Thymus (tissue), 11 donors: ENCODE measurements at regions not wholly inside any gene's neighbourhood (a gene's known extent, or its start where the extent isn't known, plus 50 kb on each side); places are given as distances from the start of the nearest gene placed in this dataset.

Experiments used
- DNase-seq, 9 donors: peaks; one replicate each; pipeline ENCODE4 v3.0.0-alpha.2; 2013; ENCODE audit warnings: low spot score in 9 of 9, low read depth in 6 of 9, missing footprints in 1 of 9
- H3K27ac ChIP-seq, 2 donors: one replicate each; pipeline ENCODE4 v1.5.1; 2013; ENCODE audit warnings: control low read depth in 1 of 2, low read depth in 1 of 2, low read length in 1 of 2, mild to moderate bottlenecking in 1 of 2, moderate library complexity in 1 of 2
- H3K27me3 ChIP-seq, 2 donors: one replicate each; pipeline ENCODE4 v1.5.1; 2013; ENCODE audit warnings: low read length in 1 of 2; ENCODE audit not compliant: control insufficient read depth in 2 of 2, insufficient read depth in 1 of 2
- H3K36me3 ChIP-seq, 2 donors: one replicate each; pipeline ENCODE4 v1.5.1; 2013; ENCODE audit warnings: low read length in 1 of 2, mild to moderate bottlenecking in 1 of 2, moderate library complexity in 1 of 2; ENCODE audit not compliant: control insufficient read depth in 2 of 2, insufficient read depth in 2 of 2
- H3K4me1 ChIP-seq, 2 donors: one replicate each; pipeline ENCODE4 v1.5.1; 2013; ENCODE audit warnings: low read length in 2 of 2; ENCODE audit not compliant: control insufficient read depth in 2 of 2, insufficient read depth in 2 of 2
- H3K4me3 ChIP-seq, 2 donors: one replicate each; pipeline ENCODE4 v1.5.1; 2013; ENCODE audit warnings: low read length in 2 of 2, control low read depth in 1 of 2, mild to moderate bottlenecking in 1 of 2
- H3K9me3 ChIP-seq, 2 donors: one replicate each; pipeline ENCODE4 v1.5.1; 2013; ENCODE audit warnings: low read length in 1 of 2, mild to moderate bottlenecking in 1 of 2; ENCODE audit not compliant: control insufficient read depth in 2 of 2, insufficient read depth in 1 of 2
- WGBS: extraction: QIAGEN DNeasy Blood & Tissue Kit; methylation state at CpG from one replicate; pipeline ENCODE4 v1.1.7; 2013; 5-methylcytosine and 5-hydroxymethylcytosine counted together
- donor health status: healthy.

DNA sequence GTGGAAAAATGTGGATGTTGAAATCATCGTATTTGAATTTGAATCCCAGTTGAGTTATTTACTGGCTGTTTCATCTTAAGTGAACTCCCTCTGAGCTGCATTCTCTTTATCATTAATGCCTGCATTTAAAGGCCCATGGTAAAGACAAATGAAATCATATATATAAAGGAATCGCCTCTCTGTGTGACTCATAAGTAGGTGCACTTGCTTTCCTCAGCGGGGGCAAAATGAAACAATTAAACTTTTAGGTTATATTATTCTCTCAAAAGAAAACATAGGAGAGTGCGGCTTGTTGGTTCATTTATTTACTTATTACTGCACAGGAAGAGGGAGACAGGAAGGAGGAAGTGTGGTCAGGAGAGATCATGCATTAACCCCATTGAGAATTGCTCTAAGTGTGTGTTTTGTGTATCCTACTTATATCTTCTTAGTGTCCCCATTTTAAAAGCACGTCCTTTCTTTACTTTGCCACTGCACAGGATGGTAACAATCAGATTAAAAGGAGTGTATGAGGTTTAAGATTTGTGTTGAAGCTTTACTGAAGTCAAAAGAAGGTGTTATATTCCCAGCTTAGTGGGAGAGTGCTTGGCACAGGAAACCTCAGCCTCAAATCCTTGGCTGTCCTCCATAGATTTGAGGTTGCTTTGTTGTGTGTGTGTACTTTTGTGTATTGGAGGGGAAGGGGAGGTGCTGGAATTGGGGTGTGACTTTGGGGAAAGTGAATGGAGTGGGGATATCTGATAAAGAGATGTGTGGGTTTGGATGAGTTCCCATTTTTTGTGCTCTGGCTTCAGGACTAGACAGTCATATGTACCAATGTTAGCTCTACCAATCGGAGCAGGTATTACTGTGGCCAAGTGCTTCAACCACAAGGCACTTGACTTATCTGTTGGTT is 595.8 kb upstream of the NR2F2 start:
- no peak overlapping the region for H3K4me3 ChIP-seq
- no peaks in the 10 kb centered on the region for H3K27me3 ChIP-seq
- no peaks in the 10 kb centered on the region for H3K36me3 ChIP-seq
- no peaks in the 10 kb centered on the region for H3K9me3 ChIP-seq
- H3K27ac ChIP-seq, result no peak overlapping the region
- no peak for DNase-seq
- H3K4me1 ChIP-seq, result no peaks in the 10 kb centered on the region
- WGBS, result 35% methylated on average over 6 of the region's 6 CpGs

DNA sequence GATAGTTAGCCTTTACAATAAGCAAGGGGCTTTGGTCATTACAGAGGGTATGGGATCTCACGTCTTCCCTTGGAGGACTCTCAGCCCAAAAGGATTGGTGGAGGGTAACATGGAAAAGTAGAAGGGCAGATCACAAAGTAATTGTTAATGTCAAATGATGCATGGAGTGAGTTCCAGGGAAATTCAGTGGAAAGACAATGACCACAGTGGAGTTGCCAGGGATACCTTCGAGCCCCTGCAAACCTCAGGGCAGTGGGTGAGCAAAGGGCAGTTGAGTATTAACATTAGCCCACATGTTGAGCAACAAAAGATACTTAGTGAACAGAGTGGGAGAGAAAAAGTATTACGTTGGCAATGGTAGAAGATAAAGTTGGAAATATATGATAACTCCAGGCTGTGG is 593.4 kb upstream of the NR2F2 start:
- no peak for DNase-seq
- H3K36me3 ChIP-seq, result no peaks in the 10 kb centered on the region
- H3K4me1 ChIP-seq, result no peaks in the 10 kb centered on the region
- no peak overlapping the region for H3K4me3 ChIP-seq
- 90% methylated on average over 3 of the region's 3 CpGs for WGBS
- H3K27me3 ChIP-seq, result no peaks in the 10 kb centered on the region
- no peaks in the 10 kb centered on the region for H3K9me3 ChIP-seq
- H3K27ac ChIP-seq, result no peak overlapping the region

DNA sequence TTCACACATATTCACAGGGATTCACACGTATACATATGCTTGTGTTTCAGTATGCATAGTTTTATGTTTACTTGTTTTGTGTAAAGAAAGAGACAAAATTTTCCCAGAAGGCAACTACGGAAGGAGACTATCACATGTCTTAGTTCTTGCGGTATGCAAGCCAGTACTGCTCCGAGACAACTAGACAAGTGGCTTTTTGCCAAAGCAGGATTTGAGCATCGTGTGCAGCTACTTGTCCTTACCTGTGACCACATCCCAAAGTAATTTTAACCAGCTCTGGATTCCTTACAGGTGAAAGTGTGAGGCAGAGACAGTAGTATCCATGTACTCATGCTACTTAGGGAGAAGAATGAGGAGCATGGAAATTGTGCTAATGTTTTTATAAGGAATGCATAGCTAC is 591.4 kb upstream of the NR2F2 start:
- H3K4me1 ChIP-seq, result no peaks in the 10 kb centered on the region
- no peaks in the 10 kb centered on the region for H3K9me3 ChIP-seq
- no peak overlapping the region for H3K27ac ChIP-seq
- H3K27me3 ChIP-seq, result no peaks in the 10 kb centered on the region
- no peak overlapping the region for H3K4me3 ChIP-seq
- WGBS, result 87% methylated on average over 5 of the region's 5 CpGs
- no peaks in the 10 kb centered on the region for H3K36me3 ChIP-seq
- peak in 1 of 9 donors; percentile 15 for DNase-seq

DNA sequence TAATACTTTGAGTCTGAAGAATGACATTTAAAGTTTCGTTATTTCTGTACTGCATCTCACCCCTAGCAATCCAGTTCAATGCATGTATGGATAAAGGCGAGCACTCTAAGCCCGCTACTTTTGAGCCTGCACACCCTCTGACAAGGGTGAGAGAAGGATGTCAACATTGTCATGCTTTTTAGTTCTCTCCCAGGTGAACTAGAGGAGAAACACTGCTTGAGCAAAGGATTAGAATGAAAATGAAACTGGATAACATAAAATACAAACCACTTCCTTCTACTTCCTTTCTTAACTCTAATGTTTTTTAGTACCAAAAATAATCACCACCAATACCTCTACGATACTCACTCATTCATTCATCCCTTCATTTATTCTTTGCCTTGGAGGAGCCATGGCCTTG is 588.7 kb upstream of the NR2F2 start:
- Histone ChIP-seq H3K36me3 (no peaks in the 10 kb centered on the region), H3K9me3 (no peaks in the 10 kb centered on the region), H3K27ac (no peak overlapping the region), H3K4me3 (no peak overlapping the region), H3K27me3 (no peaks in the 10 kb centered on the region), H3K4me1 (no peaks in the 10 kb centered on the region)
- no peak for DNase-seq
- 71% methylated on average over 4 of the region's 4 CpGs for WGBS

DNA sequence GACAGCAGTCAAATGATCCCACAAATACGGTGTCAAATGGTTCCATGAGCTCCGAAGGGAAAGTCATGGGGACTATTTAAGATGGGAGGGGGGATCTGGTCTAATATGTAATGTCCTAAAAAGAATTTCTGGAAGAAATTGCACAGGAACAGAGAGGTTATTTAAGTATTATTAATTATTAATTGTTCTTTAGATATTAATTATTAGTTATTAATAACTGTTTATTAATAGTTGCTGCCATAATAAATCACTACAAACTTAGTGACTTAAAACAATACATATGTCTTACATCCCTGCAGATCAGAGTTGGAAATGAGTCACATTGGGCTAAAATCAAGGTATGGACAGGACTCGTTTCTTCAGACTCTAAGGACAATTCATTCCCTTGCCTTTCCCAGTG is 588.2 kb upstream of the NR2F2 start:
- Histone ChIP-seq H3K9me3 (no peaks in the 10 kb centered on the region), H3K4me3 (no peak overlapping the region), H3K4me1 (no peaks in the 10 kb centered on the region), H3K36me3 (no peaks in the 10 kb centered on the region), H3K27ac (no peak overlapping the region), H3K27me3 (no peaks in the 10 kb centered on the region)
- 96% methylated on average over 3 of the region's 3 CpGs for WGBS
- no peak for DNase-seq

DNA sequence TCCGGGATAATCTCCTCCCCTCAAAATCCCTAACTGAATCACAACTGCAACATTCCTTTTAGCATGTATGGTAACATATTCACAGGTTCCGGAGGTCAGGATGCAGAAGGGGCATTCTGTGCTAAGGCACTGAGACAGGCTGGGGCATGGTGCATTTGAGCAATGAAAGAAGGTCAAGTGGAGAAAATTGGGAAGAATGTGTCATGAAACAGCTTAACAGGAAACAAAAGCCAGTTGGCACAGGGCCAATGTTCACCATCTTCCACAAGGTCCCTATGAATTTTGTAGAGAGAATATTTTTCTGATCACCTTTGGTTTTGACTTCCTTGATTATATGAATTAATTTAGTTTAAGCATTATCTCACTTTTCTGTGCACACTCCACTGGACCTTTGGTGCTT is 587.7 kb upstream of the NR2F2 start:
- H3K27me3 ChIP-seq, result no peaks in the 10 kb centered on the region
- 96% methylated on average over 2 of the region's 2 CpGs for WGBS
- no peak overlapping the region for H3K27ac ChIP-seq
- H3K4me3 ChIP-seq, result no peak overlapping the region
- H3K9me3 ChIP-seq, result no peaks in the 10 kb centered on the region
- no peak for DNase-seq
- no peaks in the 10 kb centered on the region for H3K4me1 ChIP-seq
- H3K36me3 ChIP-seq, result no peaks in the 10 kb centered on the region

DNA sequence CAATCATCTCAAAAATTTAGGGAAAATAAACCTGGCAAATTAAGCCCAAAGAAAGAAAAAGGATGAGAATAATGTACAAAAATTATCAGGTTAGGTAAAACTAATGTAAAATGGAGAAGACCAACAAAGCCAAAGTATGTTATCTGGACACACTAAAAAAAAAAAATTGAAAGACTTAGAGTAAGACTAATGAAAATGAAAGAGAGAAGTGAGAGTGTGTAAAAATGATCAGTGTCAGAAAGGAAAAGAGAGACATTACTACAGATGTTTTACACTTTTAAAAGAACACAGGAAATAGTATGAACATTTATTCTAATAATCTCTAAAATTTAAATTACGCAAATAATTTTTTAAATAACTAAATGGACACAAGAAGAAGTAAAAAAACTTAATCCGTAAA is 573.3 kb upstream of the NR2F2 start:
- Histone ChIP-seq H3K36me3 (no peaks in the 10 kb centered on the region), H3K27me3 (no peaks in the 10 kb centered on the region), H3K4me1 (no peaks in the 10 kb centered on the region), H3K27ac (no peak overlapping the region), H3K4me3 (no peak overlapping the region), H3K9me3 (no peaks in the 10 kb centered on the region)
- WGBS, result 96% methylated on average over 2 of the region's 2 CpGs
- no peak for DNase-seq

DNA sequence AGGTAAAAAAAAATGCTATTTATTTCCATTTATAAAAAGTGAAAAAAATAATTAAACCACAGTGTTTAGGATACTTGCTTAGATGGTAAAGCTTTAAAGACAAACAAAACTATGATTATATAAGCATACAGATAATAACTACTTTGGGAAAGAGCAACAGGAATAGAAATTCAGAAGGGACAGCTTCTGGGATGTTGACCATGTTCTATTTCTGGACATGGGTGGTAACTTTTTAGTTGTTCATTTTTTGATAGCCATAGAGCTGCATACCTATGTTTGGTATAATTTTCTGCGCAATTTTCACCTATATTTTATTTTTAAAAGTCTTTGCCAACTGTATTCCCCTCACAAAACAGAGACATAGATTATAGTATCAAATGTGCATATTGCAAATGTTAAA is 572.0 kb upstream of the NR2F2 start:
- Histone ChIP-seq H3K9me3 (no peaks in the 10 kb centered on the region), H3K27me3 (no peaks in the 10 kb centered on the region), H3K4me1 (no peaks in the 10 kb centered on the region), H3K27ac (no peak overlapping the region), H3K4me3 (no peak overlapping the region), H3K36me3 (no peaks in the 10 kb centered on the region)
- 93% methylated on average over 1 of the region's 1 CpG for WGBS
- DNase-seq, result no peak

DNA sequence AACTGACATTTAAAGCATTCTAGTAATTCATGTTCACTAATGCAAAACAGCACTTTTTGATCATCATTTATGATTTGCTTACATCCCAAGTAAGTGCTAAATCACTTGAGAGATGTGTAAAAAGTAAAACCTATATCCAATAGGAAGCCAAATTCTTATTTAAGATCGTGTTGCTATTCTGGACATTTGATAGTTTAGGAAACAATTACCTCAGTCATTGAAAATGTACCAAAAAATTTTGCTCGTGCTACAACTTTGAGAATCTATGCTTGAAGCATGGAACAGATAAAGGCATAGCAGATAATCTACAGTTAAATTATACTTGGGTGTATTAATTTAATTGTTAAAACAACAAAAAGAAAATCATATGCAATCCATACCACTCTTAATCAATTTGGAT is 571.6 kb upstream of the NR2F2 start:
- H3K9me3 ChIP-seq, result no peaks in the 10 kb centered on the region
- H3K4me3 ChIP-seq, result no peak overlapping the region
- H3K27ac ChIP-seq, result no peak overlapping the region
- no peaks in the 10 kb centered on the region for H3K4me1 ChIP-seq
- no peaks in the 10 kb centered on the region for H3K27me3 ChIP-seq
- WGBS, result 86% methylated on average over 2 of the region's 2 CpGs
- no peak for DNase-seq
- H3K36me3 ChIP-seq, result no peaks in the 10 kb centered on the region
